ENCODE measurements at regions not wholly inside any gene's neighbourhood (a gene's known extent, or its start where the extent isn't known, plus 50 kb on each side); places are given as distances from the start of the nearest gene placed in this dataset.
A peak's percentile ranks its signal among the peaks of the same experiment; 100 is the strongest.

DNA sequence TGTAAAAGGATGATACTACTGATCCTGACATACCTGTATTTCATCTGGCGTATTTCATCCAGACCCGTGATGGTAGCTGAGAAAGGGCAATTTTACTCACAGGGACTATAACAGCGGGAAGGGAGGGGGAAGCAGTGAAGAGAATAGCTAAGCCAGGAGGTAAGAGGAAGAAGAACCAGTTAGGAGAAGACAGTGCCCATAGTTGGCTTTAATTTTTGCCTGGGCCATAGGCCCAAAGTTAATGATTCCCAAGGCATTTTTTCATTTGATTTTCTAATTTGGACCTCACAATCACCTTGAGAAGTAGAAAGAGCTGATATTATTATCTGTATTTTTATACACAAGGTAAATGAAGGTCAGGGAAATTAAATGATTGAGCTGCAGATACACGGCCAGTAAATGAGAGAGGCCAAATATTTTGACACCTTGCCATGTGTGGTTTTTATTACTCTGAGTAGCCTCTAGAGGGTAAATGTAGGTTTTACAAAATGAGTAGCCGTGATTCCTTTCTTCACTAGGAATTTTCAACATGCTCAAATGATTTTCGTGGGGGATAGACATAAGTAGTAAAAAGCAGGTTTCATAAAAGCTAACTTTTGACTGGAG lies 382.2 kb downstream of the FUT8 start:
- no peak for DNase-seq

DNA sequence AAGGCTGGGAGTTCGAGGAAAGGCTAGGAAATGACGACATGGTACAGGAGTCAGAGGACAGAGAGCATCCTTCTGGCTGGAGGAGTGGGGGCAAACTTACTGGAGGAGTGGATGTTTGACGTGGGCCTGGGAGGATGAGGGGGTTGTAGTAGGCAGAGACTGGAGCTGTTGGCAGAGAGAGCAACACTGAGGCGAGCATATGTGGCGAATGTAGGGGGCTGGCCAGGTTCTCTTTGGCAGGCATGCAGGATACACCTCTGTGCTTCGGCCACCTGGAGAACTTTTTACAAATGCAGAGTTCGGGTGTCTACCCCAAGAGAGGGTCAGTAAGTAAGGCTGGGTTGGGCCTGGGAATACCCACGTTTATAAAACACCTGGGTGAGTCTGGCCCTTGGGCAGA lies 385.7 kb downstream of the FUT8 start:
- DNase-seq = no peak

- no peak for DNase-seq
Measured at GRCh38 chr14:65800694-65801093, 388.2 kb downstream of the FUT8 start.

GRCh38 chr14:65802196-65802595 lies 389.7 kb downstream of the FUT8 start:
- DNase-seq = no peak

GRCh38 chr14:65803885-65804284 lies 391.4 kb downstream of the FUT8 start:
- DNase-seq = no peak

- no peak for DNase-seq
Measured at GRCh38 chr14:65804439-65805112, 392.0 kb downstream of the FUT8 start.

DNA sequence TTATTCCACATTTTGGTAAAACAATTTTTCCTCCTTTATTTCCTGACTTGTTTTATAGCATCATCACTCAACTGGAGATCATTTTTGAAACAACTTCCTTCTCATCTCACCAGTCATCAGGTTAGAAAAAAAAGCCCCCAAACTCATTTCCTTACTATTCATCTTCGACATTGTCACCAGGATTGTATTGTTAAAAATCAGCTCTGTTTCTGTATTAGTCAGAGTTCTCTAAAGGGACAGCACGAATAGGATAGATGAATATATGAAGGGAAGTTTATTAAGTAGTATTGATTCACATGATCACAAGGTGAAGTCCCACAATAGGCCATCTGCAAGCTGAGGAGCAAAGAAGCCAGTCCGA lies 392.6 kb downstream of the FUT8 start:
- no peak for DNase-seq

- no peak for DNase-seq
Measured at GRCh38 chr14:65808390-65808789, 395.9 kb downstream of the FUT8 start.

DNA sequence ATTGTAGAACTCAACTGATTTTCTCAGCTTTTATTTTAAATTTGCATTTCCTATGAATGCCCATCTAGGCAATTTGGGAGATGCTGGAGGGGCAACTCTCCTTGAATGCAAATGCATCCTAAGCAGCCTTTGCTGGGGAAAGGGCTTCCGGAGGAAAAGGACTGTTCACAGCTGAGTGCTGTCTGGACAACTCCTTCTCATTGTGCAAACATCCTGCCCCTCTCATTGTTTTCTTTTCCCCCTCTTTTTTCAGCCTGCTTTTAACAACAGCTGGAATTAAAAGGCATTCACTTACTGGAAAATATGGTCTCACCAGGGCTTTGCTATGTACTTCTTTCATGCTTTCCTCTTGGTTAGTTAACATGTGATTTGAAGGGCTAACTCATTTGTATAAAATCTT lies 397.8 kb downstream of the FUT8 start:
- DNase-seq = no peak

DNA sequence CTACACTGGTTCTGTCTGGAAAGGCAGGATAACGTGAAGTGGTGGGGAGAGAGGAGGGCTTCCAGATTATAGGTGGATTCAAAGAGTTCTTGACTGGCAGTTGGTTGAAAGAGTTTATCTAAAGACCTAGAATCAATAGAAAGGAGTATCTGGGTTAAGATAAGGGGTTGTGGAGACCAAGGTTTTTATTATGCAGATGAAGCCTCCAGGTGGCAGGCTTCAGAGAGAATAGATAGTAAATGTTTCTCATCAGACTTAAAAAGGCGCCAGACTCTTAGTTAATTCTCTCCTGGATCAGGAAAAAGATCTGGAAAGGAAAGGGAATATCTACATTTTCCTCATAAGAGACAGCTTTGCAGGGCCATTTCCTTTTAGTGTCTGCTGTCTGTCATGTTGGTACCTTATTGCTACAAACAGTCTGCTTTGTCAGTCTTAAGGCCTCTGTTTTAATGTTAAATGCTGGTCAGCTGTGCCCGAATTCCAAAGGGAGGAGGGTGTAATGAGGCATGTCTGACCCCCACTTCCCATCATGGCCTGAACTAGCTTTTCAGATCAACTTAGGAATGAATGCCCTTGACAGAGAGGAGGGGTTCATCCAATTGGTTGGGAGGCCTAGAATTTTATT lies 401.3 kb downstream of the FUT8 start:
- DNase-seq = no peak

DNA sequence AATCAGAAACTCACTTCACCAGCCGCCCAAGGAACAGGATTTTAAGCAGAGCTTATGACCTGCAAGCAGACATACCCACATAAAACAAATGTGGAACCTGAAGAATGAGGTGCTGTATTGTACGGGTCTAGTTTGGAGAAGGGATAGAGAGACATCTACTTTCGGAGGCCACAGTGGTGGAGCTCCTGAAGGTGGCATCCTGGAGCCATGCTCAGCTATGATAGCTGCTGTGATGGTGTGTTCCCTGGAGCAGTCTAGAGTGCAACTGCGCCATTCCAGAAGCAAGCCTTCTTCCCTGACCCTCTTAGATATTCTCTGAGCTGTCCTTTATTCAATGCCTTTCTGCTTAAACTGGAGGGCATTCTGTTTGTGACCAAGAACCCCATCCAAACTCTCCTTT lies 402.6 kb downstream of the FUT8 start:
- no peak for DNase-seq

- DNase-seq = no peak
Measured at GRCh38 chr14:65817011-65817410, 404.5 kb downstream of the FUT8 start.

DNA sequence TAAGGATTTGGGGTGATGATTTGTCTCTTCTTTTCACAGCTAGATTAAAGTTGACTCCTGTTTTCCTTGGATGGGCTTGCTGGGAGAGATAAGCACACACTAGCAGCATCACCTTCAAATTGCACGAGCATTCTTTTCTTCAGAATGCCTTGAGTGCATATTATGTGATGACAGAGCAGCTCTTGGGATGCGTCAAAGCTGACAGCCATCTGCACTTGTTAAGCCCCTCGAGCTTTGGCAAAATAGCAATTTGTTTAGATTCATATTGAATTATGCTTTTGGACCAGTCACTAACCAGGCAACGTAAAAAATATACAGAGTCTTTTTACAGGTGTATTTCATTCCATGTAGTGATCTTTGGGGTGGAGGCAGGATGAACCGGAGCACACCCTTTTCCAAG lies 407.0 kb downstream of the FUT8 start:
- DNase-seq = no peak

- no peak for DNase-seq
Measured at GRCh38 chr14:65821224-65821753, 408.8 kb downstream of the FUT8 start.

DNA sequence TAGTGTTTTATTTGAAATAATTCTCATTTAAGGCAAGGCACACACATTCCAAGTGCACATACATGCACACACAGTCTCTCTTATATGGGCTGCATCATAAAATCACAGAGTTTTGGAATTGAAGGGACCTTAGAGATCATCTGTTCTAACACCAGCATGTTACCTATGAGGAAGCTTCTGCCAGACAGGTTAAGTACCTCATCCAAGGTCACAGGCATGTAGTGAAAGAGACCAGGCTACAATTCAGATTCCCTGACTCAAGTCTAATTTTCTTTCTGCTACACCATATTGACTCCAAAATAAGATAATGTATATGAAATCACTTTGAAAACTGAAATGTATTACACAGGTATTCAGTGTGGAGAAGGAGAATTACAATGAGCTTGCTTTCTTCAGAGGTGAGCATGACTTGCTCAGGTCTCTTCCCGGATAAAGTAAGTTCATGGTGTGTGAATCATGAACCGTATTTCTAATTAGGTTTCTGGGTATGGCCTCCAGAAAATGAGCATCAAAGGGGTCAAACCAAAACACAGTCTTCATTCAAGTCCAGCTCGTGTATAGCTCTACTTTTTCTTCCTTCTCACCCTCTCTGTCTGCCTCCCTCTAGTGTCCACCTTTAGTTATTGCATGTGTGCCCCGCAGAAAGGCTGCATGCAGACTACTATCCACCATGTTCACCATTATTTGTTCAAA lies 411.9 kb downstream of the FUT8 start:
- peak; percentile 11 for DNase-seq

DNA sequence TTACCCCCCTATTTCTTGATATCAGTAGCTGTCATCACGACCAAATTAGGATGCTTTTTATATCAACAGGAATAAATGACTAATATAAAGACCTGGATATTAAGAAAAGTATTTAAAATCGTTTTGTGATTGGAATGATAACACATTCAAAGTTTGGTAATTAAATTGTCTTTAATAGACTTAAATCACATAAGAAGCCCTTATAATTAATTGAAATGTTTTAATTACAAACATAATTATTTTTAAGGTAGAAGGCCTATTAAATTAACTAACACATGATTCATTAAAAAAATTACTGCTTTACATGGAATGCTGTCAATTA lies 412.4 kb downstream of the FUT8 start:
- DNase-seq = no peak

DNA sequence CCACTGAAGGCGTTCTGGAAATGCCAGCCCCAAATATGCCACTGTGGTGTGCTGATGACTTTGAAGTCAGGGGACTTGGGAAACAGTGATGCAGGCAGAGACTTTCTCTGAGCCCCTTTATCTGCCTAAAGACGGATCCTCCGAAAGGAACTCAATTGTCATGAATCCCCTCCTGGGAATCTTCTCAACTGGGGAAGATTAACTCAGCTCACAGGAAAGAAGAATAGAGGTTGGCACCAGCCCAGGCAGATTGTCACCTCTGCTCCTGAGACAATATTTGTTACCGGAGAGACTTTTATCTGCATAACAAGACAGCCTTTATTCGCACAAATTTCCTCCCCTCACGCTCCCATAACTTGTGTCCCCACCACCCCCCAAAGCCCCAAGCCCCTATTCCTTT lies 414.4 kb downstream of the FUT8 start:
- DNase-seq = no peak

DNA sequence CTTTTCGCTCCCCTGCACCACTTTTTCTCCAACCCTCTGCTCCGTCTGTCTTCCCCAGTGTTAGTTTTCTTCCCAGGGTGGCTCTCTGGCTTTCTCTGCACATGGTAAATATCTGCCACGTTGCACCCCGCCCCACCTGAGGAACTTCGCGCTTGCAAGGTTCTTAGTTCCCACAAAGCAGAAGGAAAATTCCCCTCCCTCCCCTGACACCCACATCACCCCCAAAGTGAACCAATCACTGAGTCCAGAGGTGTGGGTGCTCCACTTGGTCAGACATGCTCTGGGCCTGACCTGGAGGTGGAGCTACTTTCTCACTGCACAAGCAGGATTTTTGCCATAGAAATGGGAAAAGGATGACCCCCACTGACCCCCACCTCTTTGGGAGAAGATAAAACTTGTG lies 415.0 kb downstream of the FUT8 start:
- no peak for DNase-seq

- no peak for DNase-seq
Measured at GRCh38 chr14:65828396-65828795, 415.9 kb downstream of the FUT8 start.

- DNase-seq = no peak
Measured at GRCh38 chr14:65832431-65833266, 420.1 kb downstream of the FUT8 start.

DNA sequence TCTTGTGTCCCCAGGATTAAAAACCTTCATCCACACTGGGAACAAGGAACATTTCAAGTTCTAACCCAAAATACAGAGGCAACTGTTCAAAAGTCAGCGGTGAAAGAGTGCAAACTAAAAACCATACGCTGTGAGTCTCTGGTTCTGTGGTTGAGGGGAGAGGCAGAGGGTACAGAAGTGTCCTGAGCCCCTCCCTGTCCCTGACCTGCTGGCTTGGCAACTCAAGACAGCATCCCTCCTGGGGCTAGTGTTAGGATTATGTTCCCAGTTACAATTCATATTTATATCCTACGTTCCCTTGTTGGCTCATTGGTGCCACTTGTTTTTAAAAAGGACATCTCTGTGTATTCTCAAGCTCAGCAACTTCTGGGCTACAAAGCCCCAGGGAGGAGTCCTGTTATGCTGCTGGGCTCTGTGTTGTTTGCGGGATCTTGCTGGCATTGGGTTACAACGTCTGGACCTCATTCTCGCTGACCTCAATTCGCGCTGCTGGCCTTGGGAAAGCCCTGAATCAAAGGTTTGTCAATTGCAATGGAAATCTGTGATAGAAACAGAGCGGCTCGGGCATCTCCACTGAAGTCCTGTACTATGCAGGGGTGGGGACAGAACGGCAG lies 420.8 kb downstream of the FUT8 start:
- no peak for DNase-seq

GRCh38 chr14:65834051-65834450 lies 421.5 kb downstream of the FUT8 start:
- no peak for DNase-seq

GRCh38 chr14:65834812-65835211 lies 422.3 kb downstream of the FUT8 start:
- DNase-seq = no peak
